OCI-LY7 (cell line): ENCODE measurements at regions not wholly inside any gene's neighbourhood (a gene's known extent, or its start where the extent isn't known, plus 50 kb on each side); places are given as distances from the start of the nearest gene placed in this dataset.

Experiments
- BruUV-seq: library from RNA; stranded (reverse); fragments of 400-500 nt; replicated peaks from 2 replicates; lab custom pipeline; 2021; lab: Mats Ljungman, UMichigan
- CTCF ChIA-PET: fragments of 300-600 bp; sonication (Branson Sonifier 250); formaldehyde crosslinking; loops from one replicate; lab custom pipeline; 2022; ENCODE audit warnings: antibody characterized with exemption; ENCODE audit not compliant: unreplicated experiment; lab: Charles Lee
- POLR2A ChIA-PET: fragments of 300-600 bp; sonication (Branson Sonifier 250); formaldehyde crosslinking; loops from one replicate; lab custom pipeline; 2022; ENCODE audit warnings: antibody characterized with exemption; lab: Charles Lee
- DNase-seq: peaks from one replicate; pipeline ENCODE4 v3.0.0-alpha.2; 2015; ENCODE audit warnings: low spot score
- H2AFZ ChIP-seq: fragments of 200-600 bp; sonication (generic), shearing (Covaris generic); 2 replicates; pipeline ENCODE4 v1.6.1; 2014; ENCODE audit warnings: mild to moderate bottlenecking, antibody characterized with exemption, low read length, moderate library complexity
- H3K27ac ChIP-seq: fragments of 200-600 bp; sonication (generic); 2 replicates; pipeline ENCODE4 v1.5.1; 2014; ENCODE audit warnings: mixed run types, low read depth, mild to moderate bottlenecking, moderate library complexity, low read length, inconsistent platforms; ENCODE audit not compliant: poor library complexity, severe bottlenecking
- H3K36me3 ChIP-seq: fragments of 200-600 bp; sonication (generic); 2 replicates; pipeline ENCODE4 v1.6.1; 2014; ENCODE audit warnings: mild to moderate bottlenecking, antibody characterized with exemption, low read length, moderate library complexity, mixed read lengths; ENCODE audit not compliant: insufficient read depth
- H3K4me1 ChIP-seq: fragments of 200-600 bp; sonication (generic); 2 replicates; pipeline ENCODE4 v1.5.1; 2014; ENCODE audit warnings: mild to moderate bottlenecking, low read length; ENCODE audit not compliant: insufficient read depth, poor library complexity, severe bottlenecking
- H3K4me2 ChIP-seq: fragments of 200-600 bp; sonication (generic); 2 replicates; pipeline ENCODE4 v1.6.1; 2014; ENCODE audit warnings: mild to moderate bottlenecking, low read length
- H3K4me3 ChIP-seq: fragments of 200-600 bp; sonication (generic); 2 replicates; pipeline ENCODE4 v1.5.1; 2014; ENCODE audit warnings: mild to moderate bottlenecking, low read depth, low read length; ENCODE audit not compliant: poor library complexity, severe bottlenecking
- H3K79me2 ChIP-seq: fragments of 200-600 bp; sonication (generic); 2 replicates; pipeline ENCODE4 v1.6.1; 2016; ENCODE audit warnings: low read depth, mild to moderate bottlenecking, low read length, moderate library complexity, mixed read lengths; ENCODE audit not compliant: insufficient read depth
- H3K9me2 ChIP-seq: fragments of 200-600 bp; sonication (generic); 2 replicates; pipeline ENCODE4 v1.6.1; 2016; ENCODE audit warnings: mild to moderate bottlenecking, low read length, mixed read lengths; ENCODE audit not compliant: insufficient read depth
- H3K9me3 ChIP-seq: fragments of 200-600 bp; sonication (generic); 2 replicates; pipeline ENCODE4 v1.6.1; 2014; ENCODE audit warnings: mild to moderate bottlenecking, mixed run types, low read length, mixed read lengths
- H4K20me1 ChIP-seq: fragments of 200-600 bp; sonication (generic); 2 replicates; pipeline ENCODE4 v1.6.1; 2014; ENCODE audit warnings: mild to moderate bottlenecking, antibody characterized with exemption, low read length, moderate library complexity, mixed read lengths; ENCODE audit not compliant: insufficient read depth
- EZH2phosphoT487 ChIP-seq: fragments of 200-600 bp; sonication (generic); IDR thresholded peaks from 2 replicates; pipeline ENCODE4 v1.6.1; 2018; ENCODE audit warnings: low read depth, borderline replicate concordance, mild to moderate bottlenecking, mixed run types, antibody characterized with exemption, low read length, moderate library complexity, mixed read lengths
- intact Hi-C: fragments of 100-400 bp; cut with micrococcal nuclease; formaldehyde crosslinking; loops from one replicate; pipeline ENCODE4 v1.10.0; 2022; ENCODE audit not compliant: unreplicated experiment
- TF ChIP-seq, protein P1 (sequence below): fragments of 200-600 bp; sonication (generic); conservative IDR thresholded peaks from 2 replicates; pipeline ENCODE4 v1.5.1; 2014; ENCODE audit warnings: mild to moderate bottlenecking, antibody characterized with exemption, low read length, moderate library complexity, mixed read lengths

- Histone ChIP-seq H3K9me2 (no peaks in the 10 kb centered on the region), H3K36me3 (no peaks in the 10 kb centered on the region), H3K4me3 (no peak overlapping the region), H3K9me3 (no peaks in the 10 kb centered on the region), H2AFZ (no peak overlapping the region), H4K20me1 (no peaks in the 10 kb centered on the region), H3K4me1 (no peaks in the 10 kb centered on the region), H3K4me2 (no peak overlapping the region), H3K79me2 (no peaks in the 10 kb centered on the region), H3K27ac (no peak overlapping the region)
- intact Hi-C loops, result no loop called here
- POLR2A ChIA-PET, result interaction anchor here (0.6 to 0.7 kb wide), 2 partner anchors 22 to 112 kb away, joined by 3 to 4 read pairs; no protein-coding TSS in a partner anchor
- BruUV-seq, result no TSS peak
- CTCF ChIA-PET, result no interaction called here
- no peak for DNase-seq
- TF ChIP-seq, protein P1, sequence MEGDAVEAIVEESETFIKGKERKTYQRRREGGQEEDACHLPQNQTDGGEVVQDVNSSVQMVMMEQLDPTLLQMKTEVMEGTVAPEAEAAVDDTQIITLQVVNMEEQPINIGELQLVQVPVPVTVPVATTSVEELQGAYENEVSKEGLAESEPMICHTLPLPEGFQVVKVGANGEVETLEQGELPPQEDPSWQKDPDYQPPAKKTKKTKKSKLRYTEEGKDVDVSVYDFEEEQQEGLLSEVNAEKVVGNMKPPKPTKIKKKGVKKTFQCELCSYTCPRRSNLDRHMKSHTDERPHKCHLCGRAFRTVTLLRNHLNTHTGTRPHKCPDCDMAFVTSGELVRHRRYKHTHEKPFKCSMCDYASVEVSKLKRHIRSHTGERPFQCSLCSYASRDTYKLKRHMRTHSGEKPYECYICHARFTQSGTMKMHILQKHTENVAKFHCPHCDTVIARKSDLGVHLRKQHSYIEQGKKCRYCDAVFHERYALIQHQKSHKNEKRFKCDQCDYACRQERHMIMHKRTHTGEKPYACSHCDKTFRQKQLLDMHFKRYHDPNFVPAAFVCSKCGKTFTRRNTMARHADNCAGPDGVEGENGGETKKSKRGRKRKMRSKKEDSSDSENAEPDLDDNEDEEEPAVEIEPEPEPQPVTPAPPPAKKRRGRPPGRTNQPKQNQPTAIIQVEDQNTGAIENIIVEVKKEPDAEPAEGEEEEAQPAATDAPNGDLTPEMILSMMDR, result no peak
- TF ChIP-seq EZH2phosphoT487, result no peak
Observed at GRCh38 chr6:121880831-121881230, 445.4 kb downstream of the GJA1 start.

DNA sequence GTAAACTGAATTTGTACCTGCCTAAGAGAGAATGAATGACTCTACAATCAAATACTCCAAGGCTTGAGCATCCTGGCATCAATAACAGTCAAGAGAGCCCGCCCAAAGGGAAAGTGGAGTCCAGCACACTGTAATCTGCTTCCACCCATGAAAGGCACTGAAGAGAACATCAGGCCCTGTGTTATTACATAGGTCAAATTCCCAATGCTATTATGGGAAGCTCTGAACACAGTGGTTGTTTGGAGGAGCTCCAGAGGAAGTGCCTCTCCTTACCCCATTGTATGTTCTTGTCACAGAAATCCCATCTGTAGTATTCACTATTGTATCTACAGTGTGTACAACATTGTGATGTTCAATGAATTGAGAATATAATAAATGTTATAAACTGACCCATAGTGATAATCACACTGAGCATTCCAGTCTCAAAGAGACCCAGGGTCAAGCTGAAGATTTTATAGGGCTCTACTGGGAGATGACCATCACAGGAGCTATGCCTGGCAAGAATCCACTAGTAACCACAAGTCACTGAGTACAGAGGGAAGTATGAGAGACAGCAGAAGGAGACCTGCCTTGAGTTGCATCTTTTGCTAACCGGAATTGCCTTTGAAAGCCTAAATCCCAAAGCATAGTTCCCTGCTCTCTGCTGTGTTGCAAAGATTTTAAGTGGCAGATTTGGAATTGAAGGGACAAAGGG is 446.7 kb downstream of the GJA1 start:
- Histone ChIP-seq H3K79me2 (no peaks in the 10 kb centered on the region), H3K4me3 (no peak overlapping the region), H4K20me1 (no peaks in the 10 kb centered on the region), H3K27ac (no peak overlapping the region), H3K9me3 (no peaks in the 10 kb centered on the region), H2AFZ (no peak overlapping the region), H3K4me2 (no peak overlapping the region), H3K9me2 (no peaks in the 10 kb centered on the region), H3K4me1 (no peaks in the 10 kb centered on the region), H3K36me3 (no peaks in the 10 kb centered on the region)
- no TSS peak for BruUV-seq
- CTCF ChIA-PET, result no interaction called here
- DNase-seq, result no peak
- POLR2A ChIA-PET, result no interaction called here
- intact Hi-C loops, result no loop called here
- TF ChIP-seq, protein P1, result no peak
- no peak for TF ChIP-seq EZH2phosphoT487

DNA sequence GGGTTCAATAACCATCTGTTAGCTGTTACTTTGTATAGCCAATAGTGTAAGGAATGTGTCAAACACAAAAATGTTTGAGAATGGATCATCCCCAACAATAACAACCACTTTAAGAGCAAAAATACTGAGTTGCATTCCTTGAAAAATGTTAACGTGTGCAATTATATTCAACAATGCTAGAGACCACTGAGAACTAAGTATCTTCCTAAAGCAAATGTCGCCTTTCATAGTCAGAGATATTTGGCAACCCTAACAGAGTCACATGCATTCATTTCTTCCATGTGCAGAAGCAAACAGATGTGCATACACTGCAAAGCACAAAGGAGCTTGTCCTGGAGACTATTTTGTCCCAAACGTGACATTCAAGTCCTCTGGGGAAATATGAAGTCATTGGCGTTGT is 448.6 kb downstream of the GJA1 start:
- TF ChIP-seq EZH2phosphoT487, result no peak
- TF ChIP-seq, protein P1, result no peak
- H3K4me1 ChIP-seq, result no peaks in the 10 kb centered on the region
- H3K4me3 ChIP-seq, result no peak overlapping the region
- no peak overlapping the region for H2AFZ ChIP-seq
- H3K9me3 ChIP-seq, result no peaks in the 10 kb centered on the region
- no peak for DNase-seq
- no peaks in the 10 kb centered on the region for H4K20me1 ChIP-seq
- H3K27ac ChIP-seq, result no peak overlapping the region
- ChIA-PET CTCF (no interaction called here), POLR2A (interaction anchor here (0.6 to 1.2 kb wide), 2 partner anchors 15 to 33 kb away, joined by 3 to 4 read pairs; no protein-coding TSS in a partner anchor)
- no peaks in the 10 kb centered on the region for H3K36me3 ChIP-seq
- H3K79me2 ChIP-seq, result no peaks in the 10 kb centered on the region
- no peaks in the 10 kb centered on the region for H3K9me2 ChIP-seq
- no TSS peak for BruUV-seq
- H3K4me2 ChIP-seq, result no peak overlapping the region
- intact Hi-C loops, result no loop called here
